NCI-H2196 (cell line): ENCODE measurements at regions not wholly inside any gene's neighbourhood (a gene's known extent, or its start where the extent isn't known, plus 50 kb on each side); places are given as distances from the start of the nearest gene placed in this dataset.

Source experiments
- DNase-seq: peaks from one replicate; lab custom pipeline; 2025; ENCODE audit not compliant: unreplicated experiment; lab: John Stamatoyannopoulos, UW

DNA sequence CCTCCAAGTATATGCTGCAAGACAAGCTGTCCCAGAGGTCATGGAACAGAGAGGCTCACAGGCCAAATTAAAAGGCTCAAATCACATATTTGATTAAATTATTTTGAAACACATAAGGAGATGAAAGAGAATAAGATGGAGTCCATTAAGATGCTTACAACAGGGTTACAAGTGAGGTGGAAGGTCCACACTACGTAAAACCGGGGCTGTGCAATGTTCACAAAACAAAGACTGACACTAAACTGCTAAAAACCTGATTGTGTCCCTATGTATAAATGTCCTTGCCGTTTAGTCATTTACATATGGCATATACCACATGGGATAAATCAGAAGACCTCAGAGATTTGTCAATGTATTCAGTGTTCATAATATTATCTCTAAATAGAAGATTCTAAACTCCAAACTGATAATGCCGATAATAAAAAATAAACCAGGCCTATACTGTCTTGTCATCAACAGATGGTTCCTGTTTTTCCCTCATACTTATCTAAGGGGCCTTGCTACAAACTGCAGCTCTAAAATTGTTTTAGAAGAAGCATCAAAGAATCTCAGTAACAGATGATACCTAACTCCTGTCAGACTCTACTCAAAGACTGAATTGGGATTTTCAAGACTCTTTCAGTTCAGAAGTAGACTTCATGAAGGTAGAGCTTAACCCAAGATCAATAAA, 51.8 kb upstream of the RIPOR2 start:
- DNase-seq: no peak

DNA sequence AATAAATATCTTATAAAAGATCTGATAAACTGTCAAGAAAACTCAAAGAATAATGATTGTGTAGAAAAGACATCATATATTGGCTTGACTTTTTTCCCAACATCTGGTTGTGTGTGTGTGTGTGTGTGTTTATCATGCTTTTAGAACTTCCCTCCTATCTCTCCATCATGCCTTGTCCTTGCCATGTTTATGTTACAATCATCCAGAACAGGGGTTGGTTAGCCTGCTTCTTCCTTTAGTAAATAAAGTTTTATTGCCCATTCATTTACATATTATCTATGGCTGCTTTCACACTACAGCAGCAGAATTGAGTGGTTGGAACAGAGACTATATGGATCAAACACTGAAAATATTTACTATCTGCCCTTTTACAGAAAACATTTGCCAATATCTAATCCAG, 52.8 kb upstream of the RIPOR2 start:
- no peak for DNase-seq

DNA sequence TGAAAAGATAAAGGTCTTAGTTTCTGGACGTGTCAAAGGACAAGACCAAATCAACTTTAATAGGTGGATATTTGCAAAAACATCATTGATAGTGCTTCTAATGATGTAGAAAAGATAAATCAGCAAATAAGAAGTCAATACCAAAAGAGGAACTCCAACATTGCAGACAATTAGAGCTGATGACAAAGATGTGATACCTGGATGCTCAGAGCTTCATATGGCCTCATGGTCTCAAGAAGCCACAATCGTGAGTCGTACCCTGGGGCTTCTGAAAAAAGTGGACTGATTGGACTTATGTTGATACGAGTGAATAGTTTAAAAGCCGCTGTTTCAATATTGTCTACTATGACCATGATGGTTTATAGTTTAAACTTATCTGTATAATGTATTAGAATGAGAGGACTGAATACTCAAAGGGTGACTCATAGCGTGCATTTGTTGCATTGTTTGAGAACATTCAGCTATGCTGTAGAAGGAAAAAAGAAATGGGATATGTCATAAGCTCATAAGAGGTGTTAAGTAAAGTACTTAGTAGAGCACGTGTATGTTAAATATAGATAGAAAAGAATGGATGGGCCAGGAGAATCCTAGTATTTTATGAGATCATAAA, 54.6 kb upstream of the RIPOR2 start:
- DNase-seq: no peak

DNA sequence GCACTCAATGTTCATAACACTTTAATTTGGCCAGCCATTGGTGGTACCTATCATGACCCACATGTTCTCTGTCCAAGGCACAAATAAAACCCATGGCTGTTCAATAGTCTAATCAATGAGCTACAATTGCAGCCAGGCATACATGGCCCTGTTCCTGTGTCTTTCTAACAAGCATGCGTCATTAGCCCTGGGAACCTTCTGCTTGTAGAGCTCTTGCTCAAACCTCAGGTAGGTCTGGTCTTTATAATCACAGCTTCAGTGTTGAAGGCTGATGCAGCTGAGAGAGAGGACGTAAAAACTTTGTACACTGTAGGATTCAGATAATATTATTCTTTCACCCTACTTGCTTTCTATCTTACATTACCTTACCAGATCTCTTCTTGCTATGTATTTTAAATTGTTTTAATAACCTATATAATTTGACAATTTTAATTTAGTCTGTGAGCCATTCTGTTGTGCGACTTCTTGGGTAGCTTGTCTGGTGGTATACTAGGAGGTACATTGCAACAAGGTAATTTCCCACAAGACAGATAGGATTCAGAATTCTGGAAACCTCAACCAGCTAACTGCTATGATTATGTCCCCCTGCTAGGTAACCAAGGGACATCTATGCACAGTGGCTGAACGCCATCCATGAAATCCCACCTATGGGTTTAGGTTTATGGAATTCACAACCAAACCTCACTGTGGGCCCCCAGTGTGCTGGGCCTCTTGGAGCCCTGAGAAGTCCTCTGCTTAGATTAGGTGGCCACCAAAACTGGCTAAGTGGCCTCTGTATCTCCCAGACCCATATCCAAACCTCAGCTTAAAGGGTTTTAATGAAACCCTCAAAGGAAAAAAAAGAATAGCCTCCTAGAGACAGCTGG, 55.4 kb upstream of the RIPOR2 start:
- no peak for DNase-seq

DNA sequence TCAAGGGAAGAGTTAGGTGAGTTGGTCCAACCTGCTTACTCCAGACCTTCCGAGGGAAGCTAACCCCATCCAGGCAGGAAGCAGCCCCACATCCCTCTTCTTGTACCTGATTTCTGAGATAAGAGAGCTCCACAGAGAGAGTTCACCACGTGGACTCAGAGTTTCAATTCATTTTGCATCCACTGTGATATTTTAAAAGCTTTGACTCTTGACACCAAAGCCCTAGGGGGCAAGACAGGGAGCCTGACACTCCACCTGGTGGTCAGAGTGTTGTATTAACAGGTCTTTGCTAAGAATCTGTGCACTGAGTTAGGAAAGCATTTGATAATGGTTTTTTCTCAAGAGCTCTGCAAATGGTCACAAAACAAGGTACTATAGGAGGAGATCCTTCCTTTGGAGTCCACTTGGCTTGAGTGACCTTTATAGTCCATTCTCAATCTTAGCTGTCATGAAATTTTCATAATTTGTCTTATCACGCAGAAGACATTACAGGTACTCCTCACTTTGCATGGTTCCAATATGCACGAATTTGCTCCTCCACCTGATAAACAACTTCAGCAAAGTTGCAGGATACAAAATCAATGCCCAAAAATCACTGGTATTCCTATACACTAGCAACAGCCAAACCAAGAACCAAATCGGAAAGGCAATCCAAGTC, 56.2 kb upstream of the RIPOR2 start:
- peak; percentile 66 for DNase-seq

DNA sequence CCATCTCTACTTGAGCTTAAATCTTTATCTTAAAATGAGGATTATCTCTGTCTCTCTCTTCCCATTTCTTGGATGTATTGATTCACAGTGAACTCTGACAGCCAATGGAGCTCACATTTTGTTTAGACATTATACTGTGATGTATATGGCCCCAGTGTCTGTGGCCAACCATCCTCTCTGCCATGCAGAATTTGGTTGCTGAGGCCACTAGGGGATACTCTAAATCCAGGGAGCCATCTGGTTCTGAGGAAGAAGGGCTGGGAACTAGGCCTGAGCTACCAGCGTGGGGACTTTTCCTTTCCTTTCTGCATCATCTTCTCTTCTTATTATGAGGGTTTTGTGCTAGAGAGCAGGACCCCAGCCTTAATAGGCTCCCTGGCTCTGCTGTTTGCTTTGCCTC, 59.1 kb upstream of the RIPOR2 start:
- no peak for DNase-seq

DNA sequence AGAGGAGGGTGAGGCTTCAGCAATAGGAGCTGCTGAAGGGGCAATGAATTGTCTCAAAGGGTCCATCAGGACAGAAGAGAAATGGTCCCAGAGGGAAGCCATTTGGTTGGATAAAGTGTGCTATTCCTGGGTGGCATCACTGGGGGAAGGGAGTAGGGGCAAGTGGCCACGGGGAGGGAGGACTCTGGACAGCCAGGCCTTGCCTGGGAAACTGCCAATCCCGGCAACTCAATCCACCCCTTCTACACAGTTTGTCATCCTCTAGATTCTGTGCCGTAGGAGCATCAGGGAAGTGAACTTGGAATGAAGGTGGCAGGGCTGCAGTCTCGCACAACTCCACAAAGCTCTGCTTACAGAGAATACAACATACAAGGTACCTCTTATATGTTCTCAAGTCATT, 59.5 kb upstream of the RIPOR2 start:
- no peak for DNase-seq

DNA sequence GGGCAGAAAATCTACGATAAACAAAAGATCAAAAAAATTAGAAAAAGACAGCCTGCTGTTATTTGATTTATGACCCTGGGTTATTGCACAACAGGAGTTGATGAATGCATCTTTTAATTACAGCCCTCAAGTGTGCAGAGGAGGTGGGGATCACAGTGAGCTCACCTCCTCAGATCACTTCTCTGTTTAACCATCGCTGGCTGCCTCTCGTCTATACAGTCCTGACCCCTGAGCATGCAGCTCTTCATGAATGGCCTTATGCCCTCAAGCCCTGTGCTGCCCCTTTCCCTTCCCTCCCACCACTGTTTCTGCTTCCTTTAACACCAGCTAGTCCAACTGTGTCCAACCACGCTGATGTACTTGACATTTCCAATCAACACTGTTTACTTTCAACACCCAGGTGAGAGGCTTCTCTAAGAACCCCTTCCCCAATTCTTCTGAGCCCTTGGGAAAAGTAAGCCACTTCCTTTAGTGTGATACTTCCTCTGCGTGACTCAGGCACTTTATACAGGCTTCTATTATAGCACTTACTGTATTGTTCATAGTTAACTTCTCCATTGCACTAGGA, 60.6 kb upstream of the RIPOR2 start:
- DNase-seq: no peak

DNA sequence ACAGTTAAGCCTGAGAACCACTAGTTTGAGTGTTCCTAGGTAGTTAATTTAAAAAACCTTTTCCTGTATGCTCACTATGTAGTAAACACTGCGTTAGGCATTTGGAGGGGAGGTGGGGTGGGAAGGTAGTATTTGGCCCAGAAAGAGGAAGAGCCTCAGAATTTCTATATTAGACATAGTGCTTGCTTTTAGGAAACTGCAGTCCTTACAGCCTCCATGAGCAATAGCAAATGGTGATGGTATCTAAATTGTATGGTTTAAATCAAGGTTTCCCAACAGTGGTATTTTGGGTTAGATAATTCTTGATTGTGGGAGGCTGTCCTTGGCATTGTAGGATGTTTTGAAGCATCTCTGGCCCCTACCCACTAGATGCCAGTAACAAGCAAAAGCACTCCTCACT, 61.5 kb upstream of the RIPOR2 start:
- no peak for DNase-seq

DNA sequence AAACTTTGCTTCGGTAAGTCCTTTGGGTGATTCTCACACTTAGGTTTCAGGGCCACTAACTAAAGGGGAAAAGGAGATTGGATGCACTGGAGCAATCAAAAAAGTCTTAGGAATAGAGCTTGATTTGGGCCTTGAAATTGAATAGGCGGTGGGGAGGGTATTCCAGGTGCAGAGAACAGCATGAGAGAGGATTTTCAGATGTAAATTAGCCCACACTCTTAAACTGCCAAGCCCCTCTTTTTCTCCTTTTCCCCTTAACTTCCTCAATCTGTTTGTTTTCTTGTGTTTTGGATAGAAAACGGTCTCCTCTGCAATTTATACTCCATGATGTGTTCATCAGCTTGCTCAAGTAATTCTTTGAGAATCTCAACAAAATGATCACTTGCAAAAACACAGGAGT, 62.1 kb upstream of the RIPOR2 start:
- DNase-seq: no peak

DNA sequence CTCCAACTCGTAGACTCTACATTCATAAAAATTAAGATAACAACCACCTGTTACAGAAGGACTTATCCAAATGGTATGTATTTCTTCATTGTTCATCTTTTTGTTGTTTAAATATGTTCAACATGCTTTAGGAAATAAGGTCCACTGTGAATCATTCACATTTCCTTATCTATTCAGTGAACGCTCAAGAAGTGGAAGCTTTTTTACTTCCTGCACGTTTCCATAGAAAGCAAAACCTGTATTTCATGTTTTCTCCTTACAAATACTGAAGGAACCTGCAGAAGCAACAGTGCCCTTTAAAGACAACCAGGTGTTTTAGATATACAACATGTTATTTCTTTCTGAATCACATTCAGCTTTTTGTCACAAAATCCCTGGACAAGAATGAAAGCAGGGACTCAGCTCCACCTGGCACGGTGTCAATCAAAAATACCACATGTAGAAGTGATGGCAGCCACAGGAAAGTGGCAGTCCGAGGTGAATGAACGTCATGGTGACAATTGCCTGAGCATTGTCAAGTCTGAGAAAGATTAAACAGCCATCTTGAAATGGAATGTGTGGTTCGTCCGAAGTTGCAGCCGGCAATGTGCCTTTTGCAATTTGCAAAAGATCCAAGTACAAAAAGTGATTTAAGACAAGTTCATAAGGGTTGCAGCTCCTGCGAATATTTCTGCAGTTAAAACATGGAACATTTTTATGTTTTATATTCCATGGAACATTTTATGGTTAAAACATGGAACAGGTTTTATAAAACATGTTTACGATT, 66.7 kb upstream of the RIPOR2 start:
- no peak for DNase-seq

DNA sequence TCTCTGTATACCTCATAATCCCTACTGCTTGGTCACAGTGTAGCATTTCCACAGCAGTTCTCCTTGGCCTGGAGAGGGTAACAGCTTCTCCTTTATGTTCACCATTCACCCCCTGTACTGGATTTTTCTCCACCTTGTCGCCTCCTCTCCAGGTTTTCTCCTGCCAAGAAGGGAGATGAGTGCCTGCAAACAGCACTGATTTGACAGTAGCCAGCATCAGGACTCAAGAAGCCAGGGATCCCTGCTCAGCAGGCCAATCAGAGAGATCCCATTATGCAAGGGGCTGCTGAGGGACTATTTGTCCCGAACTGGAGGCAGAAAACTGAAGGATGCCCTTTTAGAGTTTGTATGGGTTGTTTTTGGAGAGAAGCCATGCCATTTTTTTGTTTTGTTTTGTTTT, 68.6 kb upstream of the RIPOR2 start:
- no peak for DNase-seq

DNA sequence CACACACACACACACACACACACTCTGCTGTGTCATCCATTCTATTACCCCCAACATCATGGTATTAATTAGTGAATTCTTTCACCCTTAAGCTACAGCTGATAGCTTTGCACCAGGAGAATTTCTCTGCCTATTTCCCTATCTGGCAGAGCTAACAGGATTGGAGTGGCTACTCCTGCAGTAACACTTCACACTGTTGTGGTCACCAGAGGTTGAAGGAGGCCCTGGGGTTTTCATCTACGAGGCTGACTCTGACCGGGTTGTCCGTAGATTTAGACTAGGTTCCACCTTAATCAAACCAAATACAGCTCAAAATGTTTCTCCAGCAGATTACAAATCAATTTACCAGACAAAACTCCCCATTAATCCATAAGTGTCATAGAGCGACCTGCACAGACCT, 69.2 kb upstream of the RIPOR2 start:
- no peak for DNase-seq

DNA sequence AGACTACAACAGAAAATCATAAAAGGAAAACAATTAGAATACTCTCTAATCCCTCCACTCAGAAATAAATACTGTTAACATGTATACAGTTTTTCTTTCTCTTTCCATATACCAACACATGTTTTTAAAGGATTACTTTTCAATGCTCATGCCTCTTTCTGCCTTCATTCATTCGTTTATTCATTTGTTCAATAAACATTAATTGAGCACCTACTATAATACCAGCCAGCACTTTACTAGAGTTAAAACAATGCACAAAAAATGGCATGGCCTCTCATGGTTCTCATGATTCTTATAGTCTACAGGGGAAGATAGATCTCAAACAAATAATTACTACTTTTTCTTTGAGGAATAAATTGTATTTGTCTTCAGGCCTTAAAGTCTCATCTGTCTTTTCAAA, 70.3 kb upstream of the RIPOR2 start:
- no peak for DNase-seq

DNA sequence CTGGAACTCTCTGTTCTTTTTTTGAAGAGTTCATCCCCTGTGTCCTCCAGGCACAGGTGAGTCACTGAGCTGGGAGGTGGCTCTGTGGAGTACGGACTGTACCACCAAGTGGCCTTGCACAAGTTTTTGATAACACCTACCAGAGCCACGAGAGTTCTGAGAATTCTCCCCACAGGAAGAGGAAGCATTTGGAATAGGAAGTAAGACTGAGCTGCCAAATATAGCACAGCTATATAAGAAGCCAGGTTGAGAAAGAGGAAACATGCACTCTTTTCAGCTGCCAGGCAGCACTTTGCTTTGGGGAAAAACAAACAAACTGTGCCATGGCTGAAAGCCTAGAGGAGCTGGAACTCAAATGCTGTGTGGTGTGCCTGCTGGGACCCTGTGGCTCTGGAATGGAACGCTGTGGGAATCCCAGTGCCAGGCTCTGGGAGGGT, 70.8 kb upstream of the RIPOR2 start:
- no peak for DNase-seq

DNA sequence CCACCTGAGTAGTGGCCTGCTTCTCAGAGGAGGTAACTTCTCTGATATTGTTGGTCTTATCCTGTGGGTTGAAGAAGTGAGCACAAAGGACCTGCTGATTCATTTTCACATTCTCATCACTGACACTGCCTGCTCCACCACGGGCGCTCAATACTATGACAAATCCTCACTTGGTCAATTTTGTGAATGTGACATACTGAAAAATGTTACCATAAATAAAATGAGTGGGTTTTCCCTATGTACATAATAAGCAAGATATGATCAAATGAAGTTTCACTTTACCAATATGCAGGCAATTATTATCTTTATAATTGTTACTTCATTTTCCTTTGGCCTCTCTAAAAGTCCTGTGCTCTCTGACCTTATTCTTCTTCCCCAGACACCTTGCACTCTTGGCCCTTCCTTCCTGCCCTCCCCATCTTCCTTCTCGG, 71.5 kb upstream of the RIPOR2 start:
- DNase-seq: no peak

DNA sequence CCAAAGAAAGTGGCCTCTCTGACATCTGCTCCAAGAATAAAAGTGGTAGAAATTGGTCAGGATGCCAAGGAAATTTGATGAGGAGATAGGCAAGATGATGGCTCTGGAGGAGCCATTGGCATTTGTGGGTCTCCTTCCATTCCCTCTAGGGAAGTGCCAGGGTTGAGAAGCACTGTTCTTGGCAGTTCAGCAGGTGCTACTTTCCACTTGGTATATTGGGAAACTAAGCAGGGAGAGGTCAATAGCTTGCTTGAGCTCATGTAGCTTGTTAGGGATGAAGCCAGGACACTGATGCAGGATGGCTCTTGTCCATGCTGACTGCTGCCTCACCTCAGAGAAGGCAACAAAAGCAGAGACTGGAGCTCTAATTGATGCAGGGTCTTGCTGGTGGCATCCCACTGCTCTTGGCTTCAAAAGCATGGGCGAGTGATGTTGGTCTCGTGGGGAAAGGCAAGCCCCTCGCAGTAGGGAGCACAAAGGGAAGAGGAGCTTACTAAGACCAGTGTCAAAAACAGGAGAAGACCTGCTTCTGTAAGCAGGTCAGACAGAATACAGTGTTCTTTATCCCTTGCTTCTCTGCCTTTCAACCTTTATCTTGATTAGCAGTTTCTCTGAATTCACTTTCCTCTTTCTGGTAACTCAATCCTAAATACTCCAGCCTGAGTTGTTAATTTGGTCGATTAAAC, 73.1 kb upstream of the RIPOR2 start:
- DNase-seq: no peak

DNA sequence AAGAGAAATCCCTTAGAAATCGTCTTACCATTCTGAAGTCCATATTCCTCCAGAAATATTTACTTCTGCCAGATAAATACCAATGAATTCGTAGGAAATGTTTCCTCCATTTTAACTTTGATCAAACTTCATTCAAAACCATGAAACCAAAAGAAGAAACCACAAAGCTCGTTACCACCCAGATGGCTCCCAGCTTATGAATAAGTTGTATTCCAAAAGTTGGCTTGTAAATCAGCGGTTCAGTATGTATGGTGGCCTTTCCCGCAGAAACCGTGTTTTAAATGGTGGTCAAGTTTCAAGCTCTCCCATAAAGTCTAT, 73.6 kb upstream of the RIPOR2 start:
- no peak for DNase-seq

DNA sequence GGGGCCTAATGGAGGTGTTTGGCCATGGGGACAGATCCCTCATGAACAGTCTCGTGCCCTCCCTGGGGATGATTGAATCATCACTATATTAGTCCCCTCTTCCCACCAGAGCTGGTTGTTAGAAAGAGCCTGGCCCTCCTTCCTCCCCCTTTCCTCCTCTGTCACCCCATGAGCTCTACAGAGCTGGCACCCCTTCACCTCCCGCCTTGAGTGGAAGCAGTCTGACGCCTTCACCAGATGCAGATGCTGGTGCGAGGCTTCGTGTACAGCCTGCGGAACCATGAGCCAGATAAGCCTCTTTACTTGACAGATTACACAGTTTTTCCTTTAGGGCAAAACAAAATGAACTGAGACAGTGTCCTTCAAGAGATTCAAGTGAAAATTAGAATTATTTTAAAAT, 74.4 kb upstream of the RIPOR2 start:
- DNase-seq: no peak
